GM12878 (cell line): ENCODE measurements at regions not wholly inside any gene's neighbourhood (a gene's known extent, or its start where the extent isn't known, plus 50 kb on each side); places are given as distances from the start of the nearest gene placed in this dataset.

Experiments
- ATAC-seq: fragments of 200-7000 bp; cut with Tn5 transposase; 3 replicates; pipeline ENCODE4 v1.9.1; 2020; ENCODE audit warnings: mild to moderate bottlenecking, moderate library complexity
- BruUV-seq: library from RNA; stranded (reverse); fragments of 400-500 nt; replicated peaks from 2 replicates; lab custom pipeline; 2021; lab: Mats Ljungman, UMichigan
- CTCF ChIA-PET: fragments of 300-600 bp; sonication (Branson Sonifier 250); formaldehyde crosslinking; extraction: SDS; loops from one replicate; lab custom pipeline; 2021; ENCODE audit warnings: inconsistent platforms; lab: Yijun Ruan, JAX
- POLR2A ChIA-PET: fragments of 350-600 bp; formaldehyde crosslinking; extraction: SDS; loops from one replicate; lab custom pipeline; 2021; ENCODE audit warnings: inconsistent platforms; lab: Charles Lee
- RAD21 ChIA-PET: fragments of 300-600 bp; sonication (Branson Sonifier 250); formaldehyde crosslinking; loops from one replicate; lab custom pipeline; 2023; ENCODE audit warnings: antibody characterized with exemption; ENCODE audit not compliant: unreplicated experiment; lab: Charles Lee
- SMC1A ChIA-PET: fragments of 300-600 bp; sonication (Branson Sonifier 250); formaldehyde crosslinking; loops from one replicate; lab custom pipeline; 2023; ENCODE audit not compliant: unreplicated experiment, uncharacterized antibody; lab: Charles Lee
- DNase-seq: peaks from one replicate; pipeline ENCODE4 v3.0.0-alpha.2; 2011; ENCODE audit warnings: low read depth, low spot score
- FAIRE-seq: peaks from 3 replicates; lab custom pipeline; 2011; peaks lifted over from hg19 to GRCh38; lab: Jason Lieb, UNC
- H2AFZ ChIP-seq: 2 replicates; pipeline ENCODE4 v1.6.0; 2011; ENCODE audit warnings: low read depth, low read length, control low read depth; ENCODE audit not compliant: control insufficient read depth
- H3K27ac ChIP-seq: 2 replicates; pipeline ENCODE4 v1.5.1; 2011; ENCODE audit warnings: control low read depth; ENCODE audit not compliant: control insufficient read depth, insufficient read depth
- H3K27me3 ChIP-seq, 2 experiments: replicated peaks in 1 of 2; 2 replicates each; pipeline versions ENCODE4 v1.6.0 to v1.6.1; 2011; ENCODE audit warnings: low read length in 1 of 2; ENCODE audit not compliant: control insufficient read depth in 2 of 2, insufficient read depth in 2 of 2
- H3K36me3 ChIP-seq, 2 experiments: 2 replicates each; pipeline ENCODE4 v1.5.1; 2011; ENCODE audit warnings: low read length in 1 of 2; ENCODE audit not compliant: control insufficient read depth in 2 of 2, insufficient read depth in 2 of 2
- H3K4me1 ChIP-seq: 2 replicates; pipeline ENCODE4 v1.6.1; 2011; ENCODE audit warnings: mild to moderate bottlenecking, low read length, moderate library complexity, mixed read lengths; ENCODE audit not compliant: control insufficient read depth, insufficient read depth
- H3K4me2 ChIP-seq: 2 replicates; pipeline ENCODE4 v1.6.0; 2011; ENCODE audit warnings: control low read depth; ENCODE audit not compliant: control insufficient read depth, insufficient read depth
- H3K4me3 ChIP-seq: fragments of 200-600 bp; sonication (generic); 2 replicates; pipeline ENCODE4 v1.5.1; 2016
- H3K79me2 ChIP-seq: 2 replicates; pipeline ENCODE4 v1.6.0; 2011; ENCODE audit warnings: low read length; ENCODE audit not compliant: control insufficient read depth, insufficient read depth
- H3K9ac ChIP-seq: 2 replicates; pipeline ENCODE4 v1.8.0; 2011; ENCODE audit warnings: low read length, control low read depth, mixed read lengths; ENCODE audit not compliant: control insufficient read depth, insufficient read depth
- H3K9me3 ChIP-seq: replicated peaks from 3 replicates; pipeline ENCODE4 v1.5.1; 2011; ENCODE audit warnings: mild to moderate bottlenecking, low read length; ENCODE audit not compliant: control insufficient read depth, insufficient read depth
- H4K20me1 ChIP-seq: 2 replicates; pipeline ENCODE4 v1.6.0; 2011; ENCODE audit not compliant: control insufficient read depth, insufficient read depth
- E2F4 ChIP-seq: IDR thresholded peaks from 2 replicates; pipeline ENCODE4 v1.6.1; 2012; ENCODE audit warnings: low read depth, low read length, improper control_type of control experiment
- KAT2A ChIP-seq: conservative IDR thresholded peaks from 2 replicates; pipeline ENCODE4 v1.6.1; 2011; ENCODE audit warnings: low read depth, low read length; ENCODE audit not compliant: control insufficient read depth
- MAX ChIP-seq: IDR thresholded peaks from 2 replicates; pipeline ENCODE4 v1.6.1; 2012; ENCODE audit warnings: low read depth, low read length, improper control_type of control experiment
- SMAD1 ChIP-seq: fragments of 450-650 bp; IDR thresholded peaks from 2 replicates; pipeline ENCODE4 v1.6.1; 2018; ENCODE audit warnings: mild to moderate bottlenecking, low read depth; ENCODE audit not compliant: partially characterized antibody
- ZBTB11 ChIP-seq: fragments of 450-650 bp; formaldehyde crosslinking; IDR thresholded peaks from 2 replicates; pipeline ENCODE4 v1.5.0; 2022; ENCODE audit warnings: mild to moderate bottlenecking, missing genetic modification characterization
- ZNF384 ChIP-seq: IDR thresholded peaks from 2 replicates; pipeline ENCODE4 v1.6.1; 2012; ENCODE audit warnings: low read depth, mild to moderate bottlenecking, low read length, improper control_type of control experiment, borderline replicate concordance
- WGBS: methylation state at CpG from one replicate; pipeline ENCODE4 v1.1.6; 2016; ENCODE audit warnings: low lambda C conversion rate; ENCODE audit not compliant: insufficient replicate concordance, insufficient coverage; ENCODE audit errors: missing lambda C conversion rate; 5-methylcytosine and 5-hydroxymethylcytosine counted together
- in situ Hi-C: fragments of 300-500 bp; cut with MboI; formaldehyde crosslinking; loops from 9 replicates; pipeline ENCODE4 v1.14.3; 2018; ENCODE audit warnings: mixed read lengths
- intact Hi-C: fragments of 100-400 bp; cut with micrococcal nuclease; formaldehyde crosslinking; loops from one replicate; pipeline ENCODE4 v1.14.2; 2022; ENCODE audit not compliant: unreplicated experiment

- BruUV-seq, result no TSS peak
These were observed 75.6 kb upstream of the SOX3 start for GRCh38 chrX:140580478-140580877.

More at GRCh38 chrX:140580478-140580877, 75.6 kb upstream of the SOX3 start:
- TF ChIP-seq ZBTB11 (CRISPR knock-in tag), result no peak
- no peak for TF ChIP-seq SMAD1
- TF ChIP-seq ZNF384, result no peak
- no peak for TF ChIP-seq MAX
- TF ChIP-seq KAT2A, result no peak
- no peak for TF ChIP-seq E2F4
- Histone ChIP-seq H3K79me2 (no peaks in the 10 kb centered on the region), H3K9ac (no peak overlapping the region), H2AFZ (no peak overlapping the region), H3K4me2 (no peak overlapping the region), H3K36me3 (no peaks in the 10 kb centered on the region), H4K20me1 (no peaks in the 10 kb centered on the region), H3K4me1 (no peaks in the 10 kb centered on the region), H3K27ac (no peak overlapping the region), H3K9me3 (no peaks in the 10 kb centered on the region), H3K27me3 (no peaks in the 10 kb centered on the region), H3K4me3 (no peak overlapping the region)
- CTCF ChIA-PET, result no interaction called here
- intact Hi-C loops (no loop called here), in situ Hi-C loops (no loop called here)
- no peak for ATAC-seq
- DNase-seq, result no peak
- POLR2A ChIA-PET, result no interaction called here
- RAD21 ChIA-PET, result no interaction called here
- SMC1A ChIA-PET, result no interaction called here
- FAIRE-seq, result no peak
- 13% methylated on average over 5 of the region's 5 CpGs for WGBS
